ENCODE measurements at regions not wholly inside any gene's neighbourhood (a gene's known extent, or its start where the extent isn't known, plus 50 kb on each side); places are given as distances from the start of the nearest gene placed in this dataset.
A peak's percentile ranks its signal among the peaks of the same experiment; 100 is the strongest.
"Not testable (repeated sequence)": the region's sequence is repeated elsewhere in the genome, so short reads cannot be mapped to it uniquely, and the experiment has no call there.

DNA sequence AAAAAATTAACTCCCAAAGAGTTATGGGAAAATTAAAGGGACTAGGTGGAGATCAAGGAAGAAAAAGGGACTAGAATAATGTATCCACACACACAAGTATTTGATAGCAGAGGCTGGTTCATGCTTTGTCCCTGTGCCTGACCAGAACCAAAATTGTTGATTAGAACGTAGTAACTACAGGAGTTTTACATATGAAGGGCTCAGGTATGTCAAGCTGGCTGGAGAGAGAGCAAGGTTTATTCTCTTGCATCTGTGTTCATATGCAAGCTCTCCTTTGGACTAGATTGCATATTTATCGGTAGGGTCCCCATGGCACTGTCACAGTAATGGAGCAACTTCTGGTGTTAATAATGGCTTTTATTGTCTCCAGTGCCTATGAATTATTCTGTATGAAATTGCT, 239.9 kb upstream of the TRPM3 start:
- no peak for DNase-seq

DNA sequence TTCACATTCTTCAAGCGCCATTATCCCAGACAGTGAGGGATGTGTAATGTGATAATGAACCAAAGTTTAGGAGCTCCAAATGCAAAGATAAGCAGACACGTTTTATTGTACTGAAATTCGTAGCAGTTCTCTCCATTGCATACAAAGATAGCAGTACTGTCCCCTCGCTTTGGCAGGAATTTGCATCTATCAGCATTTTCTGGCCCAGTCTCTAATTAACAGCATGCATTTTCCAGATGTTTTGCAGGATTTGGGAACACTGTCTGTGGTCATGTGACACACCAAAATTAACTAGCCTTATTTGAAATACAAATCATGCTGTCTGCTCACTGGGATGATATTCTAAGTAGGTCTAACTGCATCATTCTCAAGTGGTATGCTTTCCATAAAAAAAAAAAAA, 235.9 kb upstream of the TRPM3 start:
- no peak for DNase-seq

DNA sequence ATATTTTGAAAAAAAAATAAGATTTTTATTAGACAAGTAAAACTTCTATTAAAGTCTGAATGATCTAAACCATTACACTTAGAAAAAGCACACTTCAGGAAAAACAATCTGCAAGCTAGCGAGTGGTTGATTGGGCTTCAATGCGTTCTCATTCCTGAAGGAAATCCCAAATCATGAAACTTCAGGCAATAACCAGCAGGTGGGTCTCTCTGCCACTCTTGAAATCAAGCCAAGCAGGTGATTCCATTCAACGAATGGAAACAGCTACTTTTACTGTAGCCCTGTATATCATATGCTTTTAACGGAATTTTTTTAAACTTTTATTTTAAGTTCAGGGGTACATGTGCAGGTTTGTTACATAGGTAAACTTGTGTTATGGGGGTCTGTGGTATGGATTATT, 234.5 kb upstream of the TRPM3 start:
- no peak for DNase-seq

DNA sequence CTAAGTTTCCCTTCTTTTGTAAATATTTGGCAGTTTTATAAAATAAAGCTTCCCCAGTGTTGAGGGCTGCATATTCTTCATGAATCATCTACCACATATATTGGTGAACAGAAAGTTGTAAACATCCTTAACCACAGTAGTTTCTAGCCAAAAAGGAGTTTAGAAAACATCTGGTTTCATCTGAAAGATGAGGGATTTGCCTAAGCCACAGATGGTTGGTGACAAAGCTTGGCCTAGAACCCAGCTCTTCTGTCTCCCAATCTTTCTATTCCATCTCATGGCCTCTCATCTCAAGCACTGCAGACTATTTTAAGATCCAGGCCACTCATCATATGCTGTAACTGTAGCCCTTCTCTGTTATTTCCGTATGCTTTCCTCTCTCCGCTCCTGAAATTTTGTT, 232.3 kb upstream of the TRPM3 start:
- no peak for DNase-seq

DNA sequence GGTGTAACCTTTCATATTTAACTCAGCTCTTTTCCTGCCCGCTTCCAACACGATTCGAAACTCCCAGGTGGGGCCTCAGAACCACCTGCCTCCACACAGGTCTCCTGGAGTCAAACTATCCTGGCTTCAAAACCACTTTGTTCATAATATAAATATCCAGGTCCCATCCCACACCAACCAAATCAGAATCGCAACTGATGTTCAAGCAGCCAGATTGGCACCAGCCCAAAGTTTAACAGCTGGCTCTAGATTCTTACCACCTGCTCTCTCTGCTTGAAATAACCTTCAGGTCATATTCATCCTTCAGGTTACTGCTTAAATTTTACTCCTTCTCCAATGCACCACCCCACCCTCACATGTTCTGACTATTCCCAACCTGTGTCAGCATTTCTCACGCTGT, 231.4 kb upstream of the TRPM3 start:
- no peak for DNase-seq

DNA sequence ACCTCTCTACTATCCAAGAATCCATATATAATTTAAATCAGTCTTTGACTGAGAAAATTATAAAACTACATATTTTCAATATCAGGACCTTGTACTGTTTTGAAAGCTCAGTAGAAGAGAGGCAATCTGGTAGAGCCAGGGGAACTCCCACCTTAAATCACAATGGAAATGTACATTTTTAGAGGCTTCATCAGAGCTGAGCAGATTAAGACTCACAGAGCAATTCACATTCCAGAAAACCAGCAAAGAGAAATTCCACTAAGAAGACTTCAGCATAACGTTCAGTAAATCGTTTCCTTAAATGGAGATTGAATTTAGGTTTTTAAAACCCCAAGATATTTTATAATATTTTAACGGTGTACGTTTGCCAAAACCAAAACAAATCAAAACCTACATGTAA, 227.8 kb upstream of the TRPM3 start:
- DNase-seq, result no peak

DNA sequence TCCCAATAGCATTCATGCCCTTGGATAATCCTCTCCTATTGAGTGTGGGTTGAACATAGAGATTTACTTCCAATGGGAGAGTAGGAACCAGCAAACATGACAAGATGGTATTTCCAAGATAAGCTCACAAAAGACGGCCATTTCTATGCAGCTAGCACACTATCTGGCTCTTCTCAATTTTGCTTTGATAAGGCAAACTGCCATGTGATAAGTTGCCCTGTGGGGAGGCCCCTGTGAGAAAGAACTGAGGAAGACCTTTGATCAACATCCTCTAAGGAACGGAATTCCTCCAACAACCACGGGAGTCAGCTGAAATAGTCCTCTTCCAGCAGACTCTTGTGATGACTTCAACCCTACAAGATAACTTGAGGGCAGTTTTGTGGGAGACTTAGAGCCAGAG, 211.9 kb upstream of the TRPM3 start:
- no peak for DNase-seq

DNA sequence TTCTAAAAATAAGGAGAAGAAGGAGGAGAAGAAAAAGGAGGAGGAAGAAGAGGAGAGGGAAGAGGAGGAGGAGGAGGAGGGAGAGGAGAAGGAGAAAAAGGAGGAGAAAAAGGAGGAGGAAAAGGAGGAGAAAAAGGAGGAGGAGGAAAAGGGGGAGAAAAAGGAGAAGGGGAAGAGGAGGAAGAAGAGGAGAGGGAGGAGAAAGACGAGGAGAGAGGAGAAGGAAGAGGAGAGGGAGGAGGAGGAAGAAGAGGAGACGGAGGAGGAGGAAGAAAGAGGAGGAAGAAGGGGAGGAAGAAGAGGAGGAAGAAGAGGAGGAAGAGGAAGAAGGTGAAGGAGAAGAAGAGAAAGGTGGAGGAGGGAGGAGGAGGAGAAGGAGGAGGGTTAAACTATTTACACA, 210.2 kb upstream of the TRPM3 start:
- no peak for DNase-seq

DNA sequence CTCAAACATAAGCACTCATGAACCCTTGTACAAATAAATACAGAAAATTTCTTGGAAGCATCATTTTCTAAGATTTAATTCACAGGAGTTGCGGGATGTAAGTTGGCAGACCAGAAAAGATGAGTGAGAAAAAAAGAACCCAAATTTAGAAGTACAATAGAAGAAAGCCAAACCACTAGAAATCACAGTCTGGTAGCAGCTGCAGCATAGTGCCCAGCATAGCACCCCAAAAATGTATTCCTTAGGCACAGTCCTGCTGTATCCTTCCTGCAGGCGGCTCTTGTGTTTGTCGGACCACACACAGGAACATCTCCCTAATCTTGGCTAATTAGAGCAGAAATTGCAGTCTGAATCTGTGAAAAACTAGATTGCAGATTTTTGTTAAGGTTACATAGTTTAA, 208.5 kb upstream of the TRPM3 start:
- no peak for DNase-seq

DNA sequence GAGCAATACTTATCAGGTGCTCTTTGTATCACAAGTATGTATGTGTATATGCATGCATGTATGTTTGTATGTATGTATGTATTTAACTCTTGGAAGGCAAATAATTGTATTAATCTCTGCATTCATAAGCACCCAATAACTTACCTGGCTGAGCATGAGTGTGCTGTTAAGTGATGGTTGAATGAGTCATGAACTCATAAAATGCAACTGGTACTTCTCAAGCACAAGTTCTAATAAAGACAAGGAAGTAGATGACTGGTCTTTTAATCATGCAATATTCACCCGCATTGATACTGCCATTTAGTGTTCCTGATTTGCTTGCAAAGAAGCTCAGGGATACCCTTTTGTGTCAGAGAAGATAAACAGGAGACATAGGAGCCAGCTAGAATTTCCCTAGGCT, 204.9 kb upstream of the TRPM3 start:
- DNase-seq, result no peak

DNA sequence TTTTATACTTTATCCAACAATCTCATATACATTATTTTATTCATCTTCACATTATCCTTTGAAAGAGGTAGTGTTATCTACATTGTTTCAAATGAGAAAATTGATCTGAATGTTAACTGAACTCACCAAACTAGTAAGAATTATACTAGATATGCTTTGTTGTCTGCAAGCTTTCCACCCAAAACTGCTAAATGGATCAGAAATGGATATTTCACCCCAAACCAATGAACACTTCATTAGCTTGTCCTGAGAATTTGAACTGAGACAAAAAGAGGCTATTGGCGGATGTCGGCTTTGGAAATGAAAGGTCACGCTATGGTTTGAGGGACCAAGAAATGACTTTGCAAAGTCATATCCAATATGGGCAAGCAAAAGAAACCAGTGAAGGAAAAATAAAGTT, 201.9 kb upstream of the TRPM3 start:
- DNase-seq, result no peak

DNA sequence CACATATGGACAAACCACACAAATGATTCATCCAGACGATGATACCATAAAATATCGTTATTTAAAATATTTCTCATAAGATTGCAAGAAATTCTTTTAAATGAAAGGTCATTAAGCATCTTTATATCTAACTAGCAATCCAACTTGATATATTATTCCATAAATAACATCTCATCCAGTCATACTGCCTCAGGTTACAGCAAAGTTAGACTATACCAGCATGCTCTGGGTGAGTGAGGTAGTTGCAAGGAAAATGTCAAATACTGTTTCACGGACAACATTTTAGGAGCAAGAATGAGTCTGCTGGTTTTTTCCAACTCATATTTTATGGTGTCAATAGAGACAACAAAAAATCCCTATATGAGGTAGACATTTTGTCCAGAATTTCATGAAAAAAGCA, 200.9 kb upstream of the TRPM3 start:
- no peak for DNase-seq

DNA sequence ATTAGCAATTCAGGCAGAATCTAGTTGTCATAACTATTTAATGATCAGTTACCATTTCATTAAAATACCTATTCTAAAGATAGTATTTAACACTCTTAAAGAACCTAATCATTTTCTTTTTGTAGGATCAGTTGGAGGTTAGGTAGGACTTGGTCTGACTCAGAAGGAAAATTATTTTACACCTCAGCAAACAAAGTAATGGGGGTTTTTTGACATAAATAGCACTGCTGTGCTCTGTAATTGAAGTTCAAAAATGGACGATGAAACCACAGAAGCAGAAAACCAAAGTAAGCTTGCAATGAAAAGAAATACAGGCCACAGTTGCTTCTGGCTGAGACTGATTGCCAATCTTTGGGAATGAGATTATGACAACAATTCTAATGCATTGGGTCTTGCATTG, 187.0 kb upstream of the TRPM3 start:
- DNase-seq, result no peak

DNA sequence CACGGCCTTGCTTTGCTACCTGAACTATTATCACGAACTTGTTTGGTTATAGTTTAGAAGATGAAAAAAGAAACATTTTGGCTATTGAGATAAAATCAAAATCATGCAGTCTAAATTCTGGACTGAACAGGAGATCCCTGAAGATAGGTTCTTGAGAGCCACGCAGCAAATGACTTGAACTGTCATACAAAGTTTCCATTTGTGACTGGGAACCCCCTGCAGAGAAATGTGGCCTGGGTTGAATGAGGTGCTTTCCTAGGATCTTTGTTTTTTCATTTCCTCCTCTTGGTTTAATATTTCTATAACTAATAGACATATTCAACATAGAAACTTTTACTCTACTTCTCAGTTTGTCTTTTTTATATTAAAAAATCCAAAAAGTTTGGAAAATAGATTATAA, 184.7 kb upstream of the TRPM3 start:
- DNase-seq, result no peak

DNA sequence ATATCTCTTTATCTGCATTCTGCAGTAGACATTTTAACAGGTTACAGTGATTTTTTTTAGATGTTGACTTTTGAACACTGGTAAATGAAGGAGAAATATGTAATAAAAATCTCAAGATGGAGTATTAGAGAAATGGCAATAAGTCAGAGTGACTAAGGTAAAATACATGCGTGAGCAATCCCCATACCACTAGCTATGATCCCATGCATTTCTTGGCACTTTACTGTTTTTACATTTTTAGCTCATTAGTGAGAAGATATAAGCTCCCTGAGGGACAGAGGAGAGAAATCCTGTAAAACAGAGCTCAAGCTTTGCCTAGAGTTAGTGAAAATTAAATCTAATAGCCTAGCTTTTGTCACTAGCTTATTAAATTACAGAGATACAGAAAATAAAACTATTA, 181.9 kb upstream of the TRPM3 start:
- DNase-seq, result no peak

DNA sequence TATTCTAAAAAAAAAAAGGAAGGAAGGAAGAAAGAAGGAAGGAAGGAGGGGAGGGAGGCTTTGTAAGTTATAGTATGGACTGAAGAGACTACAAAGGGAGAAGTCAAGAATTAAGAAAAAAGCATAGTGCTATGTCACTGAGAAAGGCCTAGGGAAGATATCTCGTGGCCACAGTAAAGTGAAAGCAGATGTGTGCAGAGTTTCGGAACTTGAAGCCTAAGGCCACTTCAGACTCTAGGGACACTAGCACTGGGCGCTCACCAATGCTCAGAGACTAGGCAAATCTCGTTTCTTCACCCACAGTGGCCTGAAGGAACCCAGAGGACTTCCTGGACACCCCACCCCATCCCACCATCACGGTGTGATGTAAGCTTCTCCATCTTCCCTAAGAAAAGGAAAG, 181.4 kb upstream of the TRPM3 start:
- no peak for DNase-seq

DNA sequence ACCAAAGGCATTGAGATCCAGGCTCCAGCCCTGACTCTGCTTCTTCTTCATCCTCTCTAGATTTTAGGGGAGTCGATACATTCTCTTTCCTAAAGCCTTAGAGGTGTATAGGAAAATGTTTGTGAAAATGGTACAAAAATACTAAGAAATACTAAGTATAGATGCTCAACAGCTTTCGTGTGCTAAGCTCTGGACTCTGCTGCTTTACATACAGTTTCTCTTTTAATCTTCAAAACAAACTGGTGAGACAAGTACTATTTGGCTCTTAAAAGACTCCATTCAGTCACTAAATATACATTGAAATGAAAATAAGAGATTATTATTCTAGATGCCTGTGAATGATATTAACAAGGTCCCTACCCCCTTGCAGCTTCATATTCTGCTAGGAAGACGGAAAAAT, 174.5 kb upstream of the TRPM3 start:
- DNase-seq, result no peak

DNA sequence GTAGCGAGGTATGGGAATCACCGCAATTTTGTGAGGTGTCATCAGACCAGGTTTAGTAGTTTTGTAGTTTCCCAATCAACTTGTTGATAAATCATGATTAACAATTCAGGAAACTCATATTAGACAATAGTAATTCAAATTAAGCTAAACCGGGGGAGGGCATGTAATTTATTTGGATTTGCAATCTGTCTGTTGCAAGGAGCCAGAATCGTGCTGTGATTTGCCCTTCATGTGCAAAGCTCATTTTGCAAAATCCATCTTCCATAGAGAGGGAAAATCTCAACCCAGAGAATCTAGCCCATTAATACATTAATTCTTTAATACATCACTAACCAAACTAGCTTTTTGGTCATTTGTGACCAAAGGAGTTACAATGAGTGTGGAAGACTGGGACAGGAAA, 164.7 kb upstream of the TRPM3 start:
- DNase-seq, result no peak

DNA sequence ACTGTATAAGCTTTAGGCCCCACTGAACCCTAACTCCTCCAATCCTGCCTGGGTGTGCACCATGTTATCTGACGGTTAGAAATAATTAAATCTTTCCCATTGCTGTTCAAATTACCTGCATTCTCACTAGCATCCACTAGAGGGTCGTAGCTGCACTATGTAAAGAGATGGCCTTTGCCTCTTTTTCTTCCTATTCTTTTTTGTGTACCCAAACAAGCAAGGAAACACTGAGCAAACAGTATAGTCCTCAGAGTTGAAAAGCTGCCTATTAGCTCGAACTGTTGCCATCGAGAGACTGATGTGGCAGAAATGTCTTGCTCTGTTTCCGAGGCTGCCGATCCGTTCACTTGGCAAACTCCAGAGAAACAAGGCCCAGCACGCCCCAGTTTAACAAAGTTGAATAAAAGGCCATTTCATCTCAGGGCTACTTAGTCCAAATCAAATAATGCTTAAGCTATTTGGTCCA, 163.8 kb upstream of the TRPM3 start:
- peak; percentile 28 for DNase-seq

DNA sequence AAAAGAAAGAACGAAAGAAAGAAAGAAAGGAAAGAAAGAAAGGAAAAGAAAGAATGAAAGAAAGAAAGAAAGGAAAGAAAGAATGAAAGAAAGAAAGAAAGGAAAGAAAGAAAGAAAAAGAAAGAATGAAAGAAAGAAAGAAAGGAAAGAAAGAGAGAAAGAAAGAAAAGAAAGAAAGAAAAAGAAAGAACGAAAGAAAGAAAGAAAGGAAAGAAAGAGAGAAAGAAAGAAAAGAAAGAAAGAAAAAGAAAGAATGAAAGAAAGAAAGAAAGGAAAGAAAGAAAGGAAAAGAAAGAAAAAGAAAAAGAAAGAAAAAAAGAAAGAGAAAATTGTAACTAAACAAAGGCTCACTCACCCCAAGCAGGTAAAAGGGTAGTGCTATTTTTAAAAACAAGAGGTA, 160.7 kb upstream of the TRPM3 start:
- not testable (repeated sequence) for DNase-seq

DNA sequence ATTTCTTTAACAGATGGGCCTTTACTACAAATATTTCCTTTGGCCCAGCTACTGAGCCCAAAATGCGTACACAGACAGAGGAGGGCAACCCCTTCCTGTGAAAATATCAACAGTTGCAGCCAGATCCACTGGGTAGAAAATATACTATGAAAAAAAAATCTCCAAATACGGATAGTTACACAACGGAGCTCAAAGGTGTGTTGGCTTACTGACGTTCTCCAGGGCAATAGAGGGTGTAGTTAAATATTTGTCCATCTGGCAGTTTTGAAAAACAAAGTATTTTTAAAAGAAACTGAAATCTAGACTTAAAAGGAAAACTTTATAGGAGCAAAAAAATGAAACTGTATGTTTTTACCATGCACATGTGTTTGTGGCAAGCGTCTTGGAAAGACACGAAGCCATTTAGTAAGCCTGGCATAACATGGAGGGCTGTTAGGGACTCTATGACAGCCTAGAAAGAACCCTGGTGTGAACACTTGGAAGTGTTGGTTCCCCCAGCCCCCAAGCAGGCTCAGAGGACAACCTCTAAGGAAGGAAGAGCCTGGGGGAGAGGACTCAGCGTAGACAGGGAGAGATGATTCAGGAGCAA, 157.8 kb upstream of the TRPM3 start:
- DNase-seq, result no peak

DNA sequence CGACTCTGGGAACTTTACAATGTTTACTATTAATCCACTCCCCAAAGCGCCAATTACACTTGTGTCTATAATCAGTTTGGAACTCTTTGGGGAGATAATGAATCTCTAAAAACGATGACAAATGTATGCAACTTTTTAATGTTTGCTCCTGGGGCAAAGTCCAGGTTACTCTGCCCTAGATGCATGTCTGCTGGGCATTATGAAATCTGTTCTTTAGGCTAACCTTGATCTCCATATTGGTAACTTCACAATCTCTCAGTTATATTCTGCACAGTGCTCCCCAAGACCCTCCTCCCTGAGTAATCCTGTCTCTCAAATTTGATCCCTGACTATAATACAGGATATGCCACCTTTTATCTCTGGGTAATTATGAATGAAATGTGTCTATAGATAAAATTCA, 152.2 kb upstream of the TRPM3 start:
- no peak for DNase-seq

DNA sequence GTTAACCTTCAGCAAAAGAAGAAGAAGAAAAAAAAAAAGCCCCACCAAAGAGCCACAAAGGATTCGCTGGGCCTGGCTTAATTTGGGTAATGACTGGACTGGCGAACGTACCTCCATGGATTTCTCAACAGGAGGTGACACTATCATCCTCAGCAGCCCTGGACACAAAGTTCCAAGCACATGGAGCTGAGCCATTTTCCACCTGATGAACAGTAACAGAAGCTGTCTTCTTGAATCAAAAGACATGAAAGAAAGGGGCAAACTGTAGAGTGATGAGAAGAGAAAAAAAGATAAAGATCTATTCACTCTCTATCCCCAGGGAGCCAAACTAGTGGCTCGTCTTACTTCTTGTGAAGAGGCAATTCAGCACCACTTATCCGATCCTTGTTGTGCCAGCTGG, 150.2 kb upstream of the TRPM3 start:
- DNase-seq, result no peak

DNA sequence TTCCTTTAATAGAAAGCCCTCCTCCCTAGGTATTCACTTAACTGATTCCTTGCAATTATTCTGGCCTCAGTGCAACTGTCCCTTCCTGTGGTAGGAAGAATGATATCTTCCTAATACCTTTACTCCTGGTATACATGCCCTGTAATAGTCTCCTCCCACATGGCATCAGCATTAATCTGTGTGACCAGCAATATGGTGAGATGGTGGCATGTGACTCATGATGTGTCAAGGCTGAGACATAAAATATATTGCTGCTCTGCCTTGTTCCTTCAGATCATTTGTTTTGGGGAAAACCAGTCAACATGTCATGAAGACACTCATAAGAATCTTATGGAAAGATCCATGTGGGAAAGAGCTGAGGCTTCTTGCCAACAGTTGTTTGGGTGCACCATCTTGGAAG, 149.1 kb upstream of the TRPM3 start:
- no peak for DNase-seq

DNA sequence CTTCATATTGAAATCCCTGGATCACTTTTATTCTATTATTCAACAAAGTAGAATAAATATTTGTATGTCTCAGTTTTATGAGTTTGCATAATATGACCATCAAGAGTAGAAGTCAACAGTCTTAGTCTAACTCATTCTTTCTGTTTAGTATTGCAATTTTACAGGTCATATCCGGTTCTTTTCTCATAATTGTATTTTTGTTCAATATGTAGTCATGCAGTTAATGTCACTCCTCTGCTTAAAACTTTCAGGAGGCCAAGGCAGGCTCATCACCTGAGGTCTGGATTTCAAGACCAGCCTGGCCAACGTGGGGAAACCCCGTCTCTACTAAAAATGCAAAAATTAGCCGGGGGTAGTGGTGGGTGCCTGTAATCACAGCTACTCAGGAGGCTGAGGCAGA, 148.4 kb upstream of the TRPM3 start:
- DNase-seq, result no peak

Data from CD4-positive, alpha-beta T cell treated with Interleukin-6 for 4 hours (primary cell).